CD4-positive, CD25-positive, alpha-beta regulatory T cell (primary cell): ENCODE measurements at regions not wholly inside any gene's neighbourhood (a gene's known extent, or its start where the extent isn't known, plus 50 kb on each side); places are given as distances from the start of the nearest gene placed in this dataset.

Experiments
- ATAC-seq, 2 donors: fragments of 150-1000 bp; cut with Tn5 transposase; one replicate each; pipeline ENCODE4 v1.10.0; 2021; ENCODE audit warnings: low read depth in 2 of 2, moderate number of reproducible peaks in 2 of 2, moderate library complexity in 1 of 2
- DNase-seq, 3 donors: peaks; one replicate each; pipeline versions ENCODE4 v3.0.0 to v3.0.0-alpha.2; 2012 to 2022; ENCODE audit warnings: mixed read lengths in 1 of 3
- H3K27ac ChIP-seq: one replicate; pipeline ENCODE4 v1.7.0; 2013; ENCODE audit warnings: mild to moderate bottlenecking, low read length; ENCODE audit not compliant: insufficient read depth, poor library complexity, severe bottlenecking
- H3K27me3 ChIP-seq: one replicate; pipeline ENCODE4 v1.7.0; 2013; ENCODE audit warnings: low read length; ENCODE audit not compliant: control insufficient read depth, insufficient read depth
- H3K36me3 ChIP-seq: one replicate; pipeline ENCODE4 v1.7.0; 2013; ENCODE audit warnings: mild to moderate bottlenecking, low read length, moderate library complexity; ENCODE audit not compliant: control insufficient read depth, insufficient read depth
- H3K4me1 ChIP-seq: 2 replicates; pipeline ENCODE4 v1.7.0; 2013; ENCODE audit warnings: mild to moderate bottlenecking, low read length; ENCODE audit not compliant: insufficient read depth, control insufficient read depth, poor library complexity, severe bottlenecking
- H3K4me3 ChIP-seq: one replicate; pipeline ENCODE4 v1.7.0; 2013; ENCODE audit warnings: low read depth, mild to moderate bottlenecking, low read length, moderate library complexity
- H3K9me3 ChIP-seq, 2 experiments: 1 replicate in 1 of 2; 2 replicates in 1 of 2; pipeline ENCODE4 v1.7.0; 2013; ENCODE audit warnings: low read length in 2 of 2, mild to moderate bottlenecking in 1 of 2, moderate library complexity in 1 of 2; ENCODE audit not compliant: control insufficient read depth in 2 of 2
- H3K27ac Mint-ChIP-seq, 3 donors: one replicate each; pipeline ENCODE4 v1.8.0; 2020 to 2022; ENCODE audit warnings: mild to moderate bottlenecking in 3 of 3, mixed read lengths in 3 of 3, moderate library complexity in 2 of 3
- H3K27me3 Mint-ChIP-seq: one replicate; pipeline ENCODE4 v1.8.0; 2022; ENCODE audit warnings: mild to moderate bottlenecking, mixed read lengths
- H3K36me3 Mint-ChIP-seq: one replicate; pipeline ENCODE4 v1.8.0; 2020; ENCODE audit warnings: mixed read lengths
- H3K4me1 Mint-ChIP-seq, 4 donors: one replicate each; pipeline ENCODE4 v1.8.0; 2020 to 2022; ENCODE audit warnings: mixed read lengths in 4 of 4, mild to moderate bottlenecking in 1 of 4
- H3K4me3 Mint-ChIP-seq, 4 donors: one replicate each; pipeline ENCODE4 v1.8.0; 2020 to 2022; ENCODE audit warnings: mild to moderate bottlenecking in 4 of 4, mixed read lengths in 4 of 4, moderate library complexity in 3 of 4
- H3K9me3 Mint-ChIP-seq, 7 donors: one replicate each; pipeline ENCODE4 v1.8.0; 2020 to 2022; ENCODE audit warnings: mixed read lengths in 7 of 7, mild to moderate bottlenecking in 3 of 7, moderate library complexity in 2 of 7

GRCh38 chr10:58048936-58049335 is 218.8 kb downstream of the IPMK start:
- no peaks in the 10 kb centered on the region for H3K27me3 ChIP-seq
- no peaks in the 10 kb centered on the region for H3K9me3 ChIP-seq
- no peak overlapping the region for H3K4me3 Mint-ChIP-seq
- H3K4me1 Mint-ChIP-seq = no peaks in the 10 kb centered on the region
- no peaks in the 10 kb centered on the region for H3K4me1 ChIP-seq
- no peaks in the 10 kb centered on the region for H3K27me3 Mint-ChIP-seq
- ATAC-seq (no peak), DNase-seq (no peak)
- no peaks in the 10 kb centered on the region for H3K36me3 ChIP-seq
- no peaks in the 10 kb centered on the region for H3K36me3 Mint-ChIP-seq
- no peak overlapping the region for H3K27ac ChIP-seq
- no peak overlapping the region for H3K27ac Mint-ChIP-seq
- H3K9me3 Mint-ChIP-seq = peaks cover 0 to 3% (median 0%) of the 10 kb centered on the region in 7 donors
- H3K4me3 ChIP-seq = no peak overlapping the region

DNA sequence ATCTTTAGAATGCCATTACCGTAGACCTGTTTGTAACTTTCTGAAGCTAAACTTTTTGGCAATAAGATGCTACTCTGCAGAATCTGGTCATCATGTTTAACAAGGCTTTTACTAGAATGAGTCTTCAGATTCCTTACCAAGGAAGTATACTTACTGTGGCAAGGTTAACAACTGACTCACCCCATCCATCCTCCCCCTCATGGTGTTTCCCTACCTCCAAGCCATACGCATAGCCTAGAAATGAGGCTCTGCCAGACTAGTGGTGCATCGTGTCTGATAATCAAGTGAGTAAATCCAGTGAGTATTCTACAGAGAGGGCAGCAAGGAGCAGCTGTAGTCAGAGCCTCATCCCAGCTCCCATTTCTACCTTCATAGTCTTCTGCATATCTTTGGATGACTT is 223.6 kb downstream of the IPMK start:
- no peaks in the 10 kb centered on the region for H3K4me1 ChIP-seq
- no peaks in the 10 kb centered on the region for H3K9me3 ChIP-seq
- no peaks in the 10 kb centered on the region for H3K36me3 Mint-ChIP-seq
- no peak overlapping the region for H3K27ac ChIP-seq
- H3K4me1 Mint-ChIP-seq = no peaks in the 10 kb centered on the region
- no peaks in the 10 kb centered on the region for H3K36me3 ChIP-seq
- H3K27ac Mint-ChIP-seq = no peak overlapping the region
- no peak overlapping the region for H3K4me3 ChIP-seq
- H3K9me3 Mint-ChIP-seq = peaks cover 0 to 10% (median 5%) of the 10 kb centered on the region in 7 donors
- ATAC-seq (no peak), DNase-seq (no peak)
- H3K4me3 Mint-ChIP-seq = no peak overlapping the region
- no peaks in the 10 kb centered on the region for H3K27me3 ChIP-seq
- H3K27me3 Mint-ChIP-seq = no peaks in the 10 kb centered on the region

DNA sequence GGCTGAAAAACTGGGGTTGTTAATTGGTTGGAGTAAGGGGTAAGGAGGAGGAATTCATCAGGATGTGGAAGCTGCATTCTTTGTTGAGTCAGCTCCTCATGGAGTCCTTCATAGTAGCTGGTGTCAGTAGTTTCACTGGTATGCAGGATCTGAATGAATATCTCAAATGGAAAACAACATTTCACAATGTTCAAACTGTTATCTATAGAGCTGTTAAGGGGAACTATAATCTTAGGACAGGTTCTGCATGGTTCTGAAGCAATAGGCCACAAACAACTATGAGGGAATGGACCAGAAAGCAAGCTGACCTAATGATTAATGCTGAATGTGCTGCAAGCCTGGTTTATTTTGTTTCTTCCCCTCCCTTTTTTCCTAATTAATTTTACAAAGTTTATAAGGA is 225.8 kb downstream of the IPMK start:
- ATAC-seq (no peak), DNase-seq (no peak)
- H3K27ac Mint-ChIP-seq = no peak overlapping the region
- H3K4me1 ChIP-seq = no peaks in the 10 kb centered on the region
- no peaks in the 10 kb centered on the region for H3K36me3 Mint-ChIP-seq
- H3K27me3 Mint-ChIP-seq = no peaks in the 10 kb centered on the region
- no peaks in the 10 kb centered on the region for H3K36me3 ChIP-seq
- no peaks in the 10 kb centered on the region for H3K9me3 ChIP-seq
- no peak overlapping the region for H3K4me3 ChIP-seq
- H3K9me3 Mint-ChIP-seq = peaks cover 0 to 10% (median 5%) of the 10 kb centered on the region in 7 donors
- H3K27ac ChIP-seq = no peak overlapping the region
- no peak overlapping the region for H3K4me3 Mint-ChIP-seq
- H3K27me3 ChIP-seq = no peaks in the 10 kb centered on the region
- no peaks in the 10 kb centered on the region for H3K4me1 Mint-ChIP-seq

DNA sequence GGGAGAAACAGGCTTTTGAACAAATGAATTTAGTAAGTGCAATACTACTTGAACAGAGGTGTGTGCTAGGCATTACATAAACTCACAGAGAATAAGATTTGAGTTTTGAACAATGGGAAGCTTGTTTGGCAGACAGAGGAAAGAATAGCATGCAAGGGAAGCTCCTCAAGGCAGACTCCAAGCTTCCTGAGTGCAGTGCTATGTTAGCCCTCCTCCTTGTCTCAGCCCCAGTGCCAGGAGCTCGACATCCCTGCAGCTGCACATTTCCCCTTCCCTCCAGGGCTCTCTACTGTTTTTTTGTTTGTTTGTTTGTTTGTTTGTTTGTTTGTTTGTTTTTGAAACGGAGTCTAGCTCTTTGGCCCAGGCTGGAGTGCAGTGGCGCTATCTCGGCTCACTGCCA is 237.5 kb downstream of the IPMK start:
- no peaks in the 10 kb centered on the region for H3K36me3 Mint-ChIP-seq
- Histone ChIP-seq H3K27me3 (no peaks in the 10 kb centered on the region), H3K27ac (no peak overlapping the region), H3K4me3 (no peak overlapping the region), H3K9me3 (no peaks in the 10 kb centered on the region), H3K36me3 (no peaks in the 10 kb centered on the region), H3K4me1 (no peaks in the 10 kb centered on the region)
- no peaks in the 10 kb centered on the region for H3K27me3 Mint-ChIP-seq
- peaks cover 0 to 8% (median 2%) of the 10 kb centered on the region in 7 donors for H3K9me3 Mint-ChIP-seq
- no peak overlapping the region for H3K4me3 Mint-ChIP-seq
- H3K4me1 Mint-ChIP-seq = no peaks in the 10 kb centered on the region
- DNase-seq = no peak
- ATAC-seq = no peak
- H3K27ac Mint-ChIP-seq = no peak overlapping the region

GRCh38 chr10:58028597-58029366 is 238.9 kb downstream of the IPMK start:
- DNase-seq = no peak
- Histone ChIP-seq H3K4me1 (no peaks in the 10 kb centered on the region), H3K4me3 (no peak overlapping the region), H3K36me3 (no peaks in the 10 kb centered on the region), H3K9me3 (no peaks in the 10 kb centered on the region), H3K27ac (no peak overlapping the region), H3K27me3 (no peaks in the 10 kb centered on the region)
- peak overlapping the region in 1 of 4 donors; percentile 32 for H3K4me3 Mint-ChIP-seq
- H3K27ac Mint-ChIP-seq = no peak overlapping the region
- H3K9me3 Mint-ChIP-seq = peaks cover 0 to 8% (median 2%) of the 10 kb centered on the region in 7 donors
- no peak for ATAC-seq
- no peaks in the 10 kb centered on the region for H3K36me3 Mint-ChIP-seq
- no peaks in the 10 kb centered on the region for H3K27me3 Mint-ChIP-seq
- no peaks in the 10 kb centered on the region for H3K4me1 Mint-ChIP-seq

- Histone ChIP-seq H3K4me3 (no peak overlapping the region), H3K36me3 (no peaks in the 10 kb centered on the region), H3K27ac (no peak overlapping the region), H3K27me3 (no peaks in the 10 kb centered on the region), H3K4me1 (no peaks in the 10 kb centered on the region), H3K9me3 (no peaks in the 10 kb centered on the region)
- DNase-seq = no peak
- H3K4me3 Mint-ChIP-seq = no peak overlapping the region
- no peaks in the 10 kb centered on the region for H3K36me3 Mint-ChIP-seq
- no peaks in the 10 kb centered on the region for H3K4me1 Mint-ChIP-seq
- H3K9me3 Mint-ChIP-seq = peaks cover 0 to 10% (median 2%) of the 10 kb centered on the region in 7 donors
- no peak overlapping the region for H3K27ac Mint-ChIP-seq
- no peak for ATAC-seq
- H3K27me3 Mint-ChIP-seq = no peaks in the 10 kb centered on the region
Measured at GRCh38 chr10:58027426-58027825, 240.3 kb downstream of the IPMK start.

GRCh38 chr10:58026036-58026435 is 241.7 kb downstream of the IPMK start:
- Histone ChIP-seq H3K4me1 (no peaks in the 10 kb centered on the region), H3K27ac (no peak overlapping the region), H3K27me3 (no peaks in the 10 kb centered on the region), H3K9me3 (no peaks in the 10 kb centered on the region), H3K4me3 (no peak overlapping the region), H3K36me3 (no peaks in the 10 kb centered on the region)
- no peaks in the 10 kb centered on the region for H3K36me3 Mint-ChIP-seq
- peaks cover 0 to 6% (median 3%) of the 10 kb centered on the region in 7 donors for H3K9me3 Mint-ChIP-seq
- no peaks in the 10 kb centered on the region for H3K4me1 Mint-ChIP-seq
- no peak overlapping the region for H3K27ac Mint-ChIP-seq
- no peaks in the 10 kb centered on the region for H3K27me3 Mint-ChIP-seq
- no peak for DNase-seq
- no peak overlapping the region for H3K4me3 Mint-ChIP-seq
- ATAC-seq = no peak

DNA sequence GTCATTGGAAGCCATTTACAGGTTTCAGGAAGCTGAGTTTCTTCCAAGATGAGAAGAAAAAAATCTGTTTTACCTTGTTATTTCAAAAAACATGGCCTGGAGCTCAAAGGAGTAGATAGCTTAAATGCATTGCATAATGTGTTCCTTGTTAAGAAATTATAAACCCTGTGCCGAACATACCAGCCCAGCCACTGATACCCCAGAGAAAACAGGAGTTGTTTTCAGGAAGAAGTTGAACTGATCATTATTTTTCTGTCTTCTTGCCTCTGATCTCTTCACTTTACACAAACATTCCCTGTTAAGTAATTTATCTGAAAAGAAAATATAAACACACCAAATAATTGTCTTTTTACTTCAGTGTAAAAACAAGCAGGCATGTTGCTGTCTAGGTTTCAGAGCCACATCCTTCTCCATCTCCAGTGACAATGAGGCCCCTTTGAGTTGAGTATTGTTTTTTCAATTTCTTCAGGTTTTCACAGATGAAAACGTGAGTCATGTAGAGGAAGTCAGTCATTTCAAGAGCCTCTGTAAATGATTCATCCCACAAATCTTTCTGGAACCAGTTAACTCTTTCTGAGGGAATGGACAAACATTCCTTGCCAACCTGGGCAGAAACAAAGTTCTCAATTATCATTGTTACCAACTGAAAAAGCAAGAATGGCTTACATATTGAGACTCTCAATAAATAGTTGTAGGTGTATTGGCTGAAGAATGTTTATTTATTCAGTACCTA is 244.2 kb downstream of the IPMK start:
- ATAC-seq = no peak
- H3K9me3 Mint-ChIP-seq = peaks cover 0 to 12% (median 4%) of the 10 kb centered on the region in 7 donors

More for the DNA sequence above, 244.2 kb downstream of the IPMK start:
- Histone ChIP-seq H3K4me3 (no peak overlapping the region), H3K27me3 (no peaks in the 10 kb centered on the region), H3K27ac (no peak overlapping the region), H3K4me1 (no peaks in the 10 kb centered on the region), H3K36me3 (no peaks in the 10 kb centered on the region), H3K9me3 (no peaks in the 10 kb centered on the region)
- no peaks in the 10 kb centered on the region for H3K36me3 Mint-ChIP-seq
- DNase-seq = no peak
- H3K27ac Mint-ChIP-seq = no peak overlapping the region
- H3K27me3 Mint-ChIP-seq = no peaks in the 10 kb centered on the region
- H3K4me3 Mint-ChIP-seq = no peak overlapping the region
- no peaks in the 10 kb centered on the region for H3K4me1 Mint-ChIP-seq
